IPS-15b (cell line): ENCODE measurements at regions not wholly inside any gene's neighbourhood (a gene's known extent, or its start where the extent isn't known, plus 50 kb on each side); places are given as distances from the start of the nearest gene placed in this dataset.

ENCODE experiments used
- H3K27me3 ChIP-seq: one replicate; pipeline ENCODE4 v1.6.1; 2013; ENCODE audit warnings: low read length; ENCODE audit not compliant: control insufficient read depth, insufficient read depth
- H3K36me3 ChIP-seq: one replicate; pipeline ENCODE4 v1.6.1; 2013; ENCODE audit warnings: low read length; ENCODE audit not compliant: control insufficient read depth, insufficient read depth
- H3K4me1 ChIP-seq: one replicate; pipeline ENCODE4 v1.6.1; 2013; ENCODE audit warnings: mild to moderate bottlenecking, low read length; ENCODE audit not compliant: control insufficient read depth, insufficient read depth
- H3K4me3 ChIP-seq: one replicate; pipeline ENCODE4 v1.5.1; 2013; ENCODE audit warnings: low read depth, low read length
- H3K9ac ChIP-seq: one replicate; pipeline ENCODE4 v1.6.1; 2013; ENCODE audit warnings: low read depth, mild to moderate bottlenecking, low read length
- H3K9me3 ChIP-seq: one replicate; pipeline ENCODE4 v1.6.1; 2013; ENCODE audit warnings: mild to moderate bottlenecking, low read length; ENCODE audit not compliant: control insufficient read depth, insufficient read depth

- Histone ChIP-seq H3K9me3 (no peaks in the 10 kb centered on the region), H3K4me1 (no peaks in the 10 kb centered on the region), H3K4me3 (no peak overlapping the region), H3K36me3 (no peaks in the 10 kb centered on the region), H3K9ac (no peak overlapping the region), H3K27me3 (no peaks in the 10 kb centered on the region)
Observed at GRCh38 chr18:38453880-38454279, 888.3 kb upstream of the CELF4 start.

- H3K4me1 ChIP-seq: no peaks in the 10 kb centered on the region
Observed at GRCh38 chr18:38450876-38451275, 885.3 kb upstream of the CELF4 start.

GRCh38 chr18:38445804-38446145 lies 880.2 kb upstream of the CELF4 start:
- no peaks in the 10 kb centered on the region for H3K9me3 ChIP-seq

More at GRCh38 chr18:38450876-38451275, 885.3 kb upstream of the CELF4 start:
- H3K36me3 ChIP-seq: no peaks in the 10 kb centered on the region
- no peaks in the 10 kb centered on the region for H3K27me3 ChIP-seq
- H3K9me3 ChIP-seq: no peaks in the 10 kb centered on the region
- no peak overlapping the region for H3K9ac ChIP-seq
- no peak overlapping the region for H3K4me3 ChIP-seq

GRCh38 chr18:38444971-38445803 lies 879.6 kb upstream of the CELF4 start:
- Histone ChIP-seq H3K36me3 (no peaks in the 10 kb centered on the region), H3K9me3 (no peaks in the 10 kb centered on the region), H3K27me3 (no peaks in the 10 kb centered on the region), H3K4me3 (no peak overlapping the region), H3K9ac (no peak overlapping the region), H3K4me1 (no peaks in the 10 kb centered on the region)

More at GRCh38 chr18:38445804-38446145, 880.2 kb upstream of the CELF4 start:
- H3K36me3 ChIP-seq: no peaks in the 10 kb centered on the region
- H3K4me3 ChIP-seq: no peak overlapping the region
- no peaks in the 10 kb centered on the region for H3K4me1 ChIP-seq
- H3K9ac ChIP-seq: no peak overlapping the region
- H3K27me3 ChIP-seq: no peaks in the 10 kb centered on the region

GRCh38 chr18:38427736-38428135 lies 862.1 kb upstream of the CELF4 start:
- no peaks in the 10 kb centered on the region for H3K27me3 ChIP-seq
- H3K4me3 ChIP-seq: no peak overlapping the region
- H3K4me1 ChIP-seq: no peaks in the 10 kb centered on the region
- H3K9ac ChIP-seq: no peak overlapping the region
- no peaks in the 10 kb centered on the region for H3K36me3 ChIP-seq
- H3K9me3 ChIP-seq: no peaks in the 10 kb centered on the region

- Histone ChIP-seq H3K4me1 (no peaks in the 10 kb centered on the region), H3K4me3 (no peak overlapping the region), H3K9ac (no peak overlapping the region), H3K9me3 (no peaks in the 10 kb centered on the region), H3K27me3 (no peaks in the 10 kb centered on the region), H3K36me3 (no peaks in the 10 kb centered on the region)
Observed at GRCh38 chr18:38427234-38427633, 861.6 kb upstream of the CELF4 start.

GRCh38 chr18:38421872-38422615 lies 856.4 kb upstream of the CELF4 start:
- H3K4me3 ChIP-seq: no peak overlapping the region
- peaks cover 3% of the 10 kb centered on the region for H3K4me1 ChIP-seq
- H3K9ac ChIP-seq: no peak overlapping the region
- H3K36me3 ChIP-seq: no peaks in the 10 kb centered on the region
- no peaks in the 10 kb centered on the region for H3K27me3 ChIP-seq
- no peaks in the 10 kb centered on the region for H3K9me3 ChIP-seq

- Histone ChIP-seq H3K4me1 (peaks cover 3% of the 10 kb centered on the region), H3K4me3 (no peak overlapping the region), H3K9ac (no peak overlapping the region), H3K36me3 (no peaks in the 10 kb centered on the region), H3K27me3 (no peaks in the 10 kb centered on the region), H3K9me3 (no peaks in the 10 kb centered on the region)
Observed at GRCh38 chr18:38421021-38421420, 855.4 kb upstream of the CELF4 start.

- Histone ChIP-seq H3K36me3 (no peaks in the 10 kb centered on the region), H3K4me1 (peaks cover 3% of the 10 kb centered on the region), H3K9me3 (no peaks in the 10 kb centered on the region), H3K4me3 (no peak overlapping the region), H3K9ac (no peak overlapping the region), H3K27me3 (no peaks in the 10 kb centered on the region)
Observed at GRCh38 chr18:38420611-38421010, 855.0 kb upstream of the CELF4 start.

- Histone ChIP-seq H3K4me3 (no peak overlapping the region), H3K27me3 (no peaks in the 10 kb centered on the region), H3K4me1 (peaks cover 2% of the 10 kb centered on the region), H3K9ac (no peak overlapping the region), H3K36me3 (no peaks in the 10 kb centered on the region), H3K9me3 (no peaks in the 10 kb centered on the region)
Observed at GRCh38 chr18:38415811-38416210, 850.2 kb upstream of the CELF4 start.

- H3K36me3 ChIP-seq: no peaks in the 10 kb centered on the region
- H3K9ac ChIP-seq: no peak overlapping the region
- no peak overlapping the region for H3K4me3 ChIP-seq
- no peaks in the 10 kb centered on the region for H3K4me1 ChIP-seq
- no peaks in the 10 kb centered on the region for H3K9me3 ChIP-seq
- no peaks in the 10 kb centered on the region for H3K27me3 ChIP-seq
Observed at GRCh38 chr18:38413193-38413592, 847.6 kb upstream of the CELF4 start.

- H3K9me3 ChIP-seq: no peaks in the 10 kb centered on the region
- H3K36me3 ChIP-seq: no peaks in the 10 kb centered on the region
- no peak overlapping the region for H3K4me3 ChIP-seq
- H3K27me3 ChIP-seq: no peaks in the 10 kb centered on the region
- no peak overlapping the region for H3K9ac ChIP-seq
- H3K4me1 ChIP-seq: peaks cover 10% of the 10 kb centered on the region
Observed at GRCh38 chr18:38406607-38407006, 841.0 kb upstream of the CELF4 start.
